Ishikawa (cell line): ENCODE measurements at regions not wholly inside any gene's neighbourhood (a gene's known extent, or its start where the extent isn't known, plus 50 kb on each side); places are given as distances from the start of the nearest gene placed in this dataset.

Experiments used
- CEBPB ChIP-seq: IDR thresholded peaks from 2 replicates; pipeline ENCODE4 v1.6.1; 2012
- CREB1 ChIP-seq: IDR thresholded peaks from 2 replicates; pipeline ENCODE4 v1.6.1; 2012; ENCODE audit warnings: low read depth
- EGR1 ChIP-seq: IDR thresholded peaks from 2 replicates; pipeline ENCODE4 v1.6.1; 2012
- EP300 ChIP-seq: IDR thresholded peaks from 2 replicates; pipeline ENCODE4 v1.6.1; 2012; ENCODE audit warnings: borderline replicate concordance
- FOXM1 ChIP-seq: IDR thresholded peaks from 2 replicates; pipeline ENCODE4 v1.6.1; 2012; ENCODE audit warnings: low read depth, borderline replicate concordance
- NFIC ChIP-seq: IDR thresholded peaks from 2 replicates; pipeline ENCODE4 v1.6.1; 2012
- RAD21 ChIP-seq: IDR thresholded peaks from 2 replicates; pipeline ENCODE4 v1.6.1; 2012; ENCODE audit warnings: low read depth
- TAF1 ChIP-seq: IDR thresholded peaks from 2 replicates; pipeline ENCODE4 v1.6.1; 2012; ENCODE audit warnings: low read depth, mild to moderate bottlenecking
- TCF12 ChIP-seq: IDR thresholded peaks from 2 replicates; pipeline ENCODE4 v1.6.1; 2012; ENCODE audit warnings: low read depth
- TEAD4 ChIP-seq: IDR thresholded peaks from 2 replicates; pipeline ENCODE4 v1.6.1; 2012
- YY1 ChIP-seq: IDR thresholded peaks from 2 replicates; pipeline ENCODE4 v1.6.1; 2012; ENCODE audit warnings: low read depth
- ZBTB7A ChIP-seq: IDR thresholded peaks from 2 replicates; pipeline ENCODE4 v1.6.1; 2012; ENCODE audit warnings: low read depth
- TF ChIP-seq, protein P1 (sequence below): IDR thresholded peaks from 2 replicates; pipeline ENCODE4 v1.6.1; 2012; ENCODE audit warnings: low read depth, mild to moderate bottlenecking
- TF ChIP-seq, protein P2 (sequence below): IDR thresholded peaks from 2 replicates; pipeline ENCODE4 v1.6.1; 2012
- TF ChIP-seq, protein P3 (sequence below): IDR thresholded peaks from 2 replicates; pipeline ENCODE4 v1.6.1; 2012

DNA sequence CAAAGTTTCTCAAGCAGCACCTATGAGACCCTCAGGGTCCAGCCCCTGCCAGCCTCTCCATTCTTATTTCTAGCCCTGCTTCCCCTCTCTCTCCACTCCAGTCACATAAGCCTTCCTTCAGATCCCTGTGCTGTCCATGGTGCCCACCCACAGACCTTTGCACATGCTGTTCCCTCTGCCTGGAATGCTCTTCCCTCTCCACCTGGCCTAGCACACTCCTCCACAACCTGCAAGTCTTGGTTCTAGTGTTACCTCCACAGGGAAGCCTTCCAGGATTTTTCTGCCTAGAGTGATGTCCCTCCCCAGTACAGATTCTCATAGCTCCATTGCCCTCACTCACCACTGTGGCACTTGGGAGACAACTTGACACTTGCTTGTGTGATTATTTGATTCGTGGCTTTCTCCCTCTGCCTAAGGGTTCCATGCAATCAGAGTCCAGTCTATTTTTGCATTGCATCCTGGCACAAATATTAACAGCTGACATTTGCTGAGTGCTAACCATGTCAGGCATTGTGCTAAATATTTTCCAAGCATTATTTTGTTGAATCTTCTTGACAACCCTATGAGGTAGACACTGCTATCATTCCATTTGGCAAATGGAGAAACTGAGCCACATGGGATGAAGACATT is 127.3 kb downstream of the SYF2 start:
- TF ChIP-seq, protein P1, sequence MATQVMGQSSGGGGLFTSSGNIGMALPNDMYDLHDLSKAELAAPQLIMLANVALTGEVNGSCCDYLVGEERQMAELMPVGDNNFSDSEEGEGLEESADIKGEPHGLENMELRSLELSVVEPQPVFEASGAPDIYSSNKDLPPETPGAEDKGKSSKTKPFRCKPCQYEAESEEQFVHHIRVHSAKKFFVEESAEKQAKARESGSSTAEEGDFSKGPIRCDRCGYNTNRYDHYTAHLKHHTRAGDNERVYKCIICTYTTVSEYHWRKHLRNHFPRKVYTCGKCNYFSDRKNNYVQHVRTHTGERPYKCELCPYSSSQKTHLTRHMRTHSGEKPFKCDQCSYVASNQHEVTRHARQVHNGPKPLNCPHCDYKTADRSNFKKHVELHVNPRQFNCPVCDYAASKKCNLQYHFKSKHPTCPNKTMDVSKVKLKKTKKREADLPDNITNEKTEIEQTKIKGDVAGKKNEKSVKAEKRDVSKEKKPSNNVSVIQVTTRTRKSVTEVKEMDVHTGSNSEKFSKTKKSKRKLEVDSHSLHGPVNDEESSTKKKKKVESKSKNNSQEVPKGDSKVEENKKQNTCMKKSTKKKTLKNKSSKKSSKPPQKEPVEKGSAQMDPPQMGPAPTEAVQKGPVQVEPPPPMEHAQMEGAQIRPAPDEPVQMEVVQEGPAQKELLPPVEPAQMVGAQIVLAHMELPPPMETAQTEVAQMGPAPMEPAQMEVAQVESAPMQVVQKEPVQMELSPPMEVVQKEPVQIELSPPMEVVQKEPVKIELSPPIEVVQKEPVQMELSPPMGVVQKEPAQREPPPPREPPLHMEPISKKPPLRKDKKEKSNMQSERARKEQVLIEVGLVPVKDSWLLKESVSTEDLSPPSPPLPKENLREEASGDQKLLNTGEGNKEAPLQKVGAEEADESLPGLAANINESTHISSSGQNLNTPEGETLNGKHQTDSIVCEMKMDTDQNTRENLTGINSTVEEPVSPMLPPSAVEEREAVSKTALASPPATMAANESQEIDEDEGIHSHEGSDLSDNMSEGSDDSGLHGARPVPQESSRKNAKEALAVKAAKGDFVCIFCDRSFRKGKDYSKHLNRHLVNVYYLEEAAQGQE, result peak; percentile 57; the same call in 1 of the 2 replicates
- TF ChIP-seq EP300, result no peak

DNA sequence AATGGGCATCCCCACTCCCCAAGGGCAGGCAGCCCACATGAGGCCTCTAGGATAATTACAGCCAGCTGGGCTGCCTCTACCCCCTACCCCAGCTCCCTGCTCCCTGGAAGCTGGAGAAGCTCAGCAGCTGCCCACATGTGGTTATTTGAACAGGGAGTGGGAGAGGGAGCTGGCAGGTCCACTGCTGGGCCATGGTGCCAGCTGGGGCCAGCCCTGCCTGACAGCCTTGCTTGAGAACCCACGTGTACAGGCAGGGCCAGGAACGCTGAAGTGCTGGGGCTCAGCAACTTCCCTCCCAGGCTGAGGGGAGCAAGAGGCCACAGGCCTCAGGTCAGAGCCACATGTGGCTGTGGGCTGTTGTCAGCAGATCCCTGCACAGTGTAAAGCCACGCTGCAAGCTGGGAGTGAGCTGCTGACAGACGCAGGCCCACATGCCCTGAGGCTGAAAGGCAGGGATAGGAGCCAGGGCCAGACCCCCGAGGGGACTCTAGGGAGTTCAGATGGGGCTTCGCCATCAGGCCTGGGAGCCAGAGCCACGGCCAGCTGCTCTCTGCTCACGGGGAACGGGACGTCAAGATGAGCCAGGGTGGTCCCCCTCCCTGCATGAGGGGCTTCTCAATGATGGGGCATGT is 129.0 kb downstream of the SYF2 start:
- TF ChIP-seq, protein P1, result no peak
- TF ChIP-seq CREB1, result no peak
- TF ChIP-seq, protein P2, sequence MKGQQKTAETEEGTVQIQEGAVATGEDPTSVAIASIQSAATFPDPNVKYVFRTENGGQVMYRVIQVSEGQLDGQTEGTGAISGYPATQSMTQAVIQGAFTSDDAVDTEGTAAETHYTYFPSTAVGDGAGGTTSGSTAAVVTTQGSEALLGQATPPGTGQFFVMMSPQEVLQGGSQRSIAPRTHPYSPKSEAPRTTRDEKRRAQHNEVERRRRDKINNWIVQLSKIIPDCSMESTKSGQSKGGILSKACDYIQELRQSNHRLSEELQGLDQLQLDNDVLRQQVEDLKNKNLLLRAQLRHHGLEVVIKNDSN, result no peak
- TF ChIP-seq TAF1, result no peak
- no peak for TF ChIP-seq ZBTB7A
- TF ChIP-seq, protein P3, sequence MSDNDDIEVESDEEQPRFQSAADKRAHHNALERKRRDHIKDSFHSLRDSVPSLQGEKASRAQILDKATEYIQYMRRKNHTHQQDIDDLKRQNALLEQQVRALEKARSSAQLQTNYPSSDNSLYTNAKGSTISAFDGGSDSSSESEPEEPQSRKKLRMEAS, result no peak
- TF ChIP-seq FOXM1, result no peak
- TF ChIP-seq TCF12, result no peak
- TF ChIP-seq EP300, result no peak
- TF ChIP-seq EGR1, result no peak
- no peak for TF ChIP-seq YY1
- no peak for TF ChIP-seq CEBPB
- no peak for TF ChIP-seq NFIC
- no peak for TF ChIP-seq RAD21
- no peak for TF ChIP-seq TEAD4

DNA sequence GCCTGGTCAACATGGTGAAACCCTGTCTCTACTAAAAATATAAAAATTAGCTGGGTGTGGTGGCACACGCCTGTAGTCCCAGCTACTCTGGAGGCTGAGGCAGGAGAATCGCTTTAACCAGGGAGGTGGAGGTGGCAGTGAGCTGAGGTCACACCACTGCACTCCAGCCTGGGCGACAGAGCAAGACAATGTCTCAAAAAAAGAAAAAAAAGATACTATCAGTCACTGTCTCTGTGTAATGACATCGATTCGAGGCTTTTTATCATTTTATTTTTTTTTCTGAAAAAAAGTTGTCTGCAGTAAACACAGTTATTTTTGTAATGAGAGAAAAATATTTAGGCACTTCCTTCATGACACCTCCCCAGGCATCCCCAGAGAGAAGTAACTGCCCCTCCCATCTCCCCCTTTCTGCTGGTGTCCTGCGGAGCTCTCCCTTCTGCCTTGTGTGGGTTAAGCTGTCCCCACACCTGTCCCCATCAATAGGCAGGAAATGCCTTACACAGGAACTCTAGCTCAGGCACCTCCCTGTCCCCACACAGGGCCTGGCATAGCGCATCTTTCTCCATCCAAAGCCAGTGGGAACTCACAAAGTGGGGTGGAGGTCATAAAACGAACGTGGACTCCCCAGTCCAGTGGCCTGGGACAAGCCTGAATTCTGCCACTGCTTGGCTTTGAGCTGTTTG is 132.0 kb downstream of the SYF2 start:
- TF ChIP-seq NFIC (no peak), CEBPB (no peak), YY1 (no peak), EP300 (no peak), CREB1 (no peak), ZBTB7A (no peak), RAD21 (no peak)
- TF ChIP-seq, protein P1, result no peak
- TF ChIP-seq, protein P3, result no peak

DNA sequence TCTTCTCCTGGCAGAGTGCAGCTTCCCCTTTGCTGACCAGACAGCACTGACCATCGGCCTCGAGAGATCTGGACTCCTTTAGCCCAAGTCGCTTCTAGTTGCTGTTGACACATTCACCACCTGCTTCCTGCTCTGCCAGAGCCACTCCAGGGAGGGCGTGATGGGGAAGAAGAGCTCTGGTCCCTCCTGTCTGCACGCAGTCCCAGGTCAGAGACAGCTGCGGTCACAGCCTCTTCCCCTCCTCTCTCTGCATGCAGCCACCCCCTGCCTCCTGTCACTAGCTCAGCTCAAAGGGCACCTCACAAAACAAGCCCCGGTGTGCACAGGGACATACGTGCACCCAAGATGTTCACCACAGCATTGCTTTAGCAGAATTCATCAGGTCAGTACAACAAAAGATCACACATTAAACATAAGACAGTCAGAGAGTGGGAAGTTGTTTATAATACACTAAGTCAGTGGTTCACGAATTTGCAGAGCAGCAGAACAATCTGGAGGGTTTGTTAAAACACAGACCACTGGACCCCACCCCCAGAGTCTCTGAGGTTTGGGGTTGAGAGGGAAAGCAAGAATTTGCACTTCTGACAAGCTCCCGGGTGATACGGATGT is 132.9 kb downstream of the SYF2 start:
- no peak for TF ChIP-seq TCF12
- no peak for TF ChIP-seq EGR1
- no peak for TF ChIP-seq CEBPB
- TF ChIP-seq YY1, result no peak
- TF ChIP-seq EP300, result no peak

DNA sequence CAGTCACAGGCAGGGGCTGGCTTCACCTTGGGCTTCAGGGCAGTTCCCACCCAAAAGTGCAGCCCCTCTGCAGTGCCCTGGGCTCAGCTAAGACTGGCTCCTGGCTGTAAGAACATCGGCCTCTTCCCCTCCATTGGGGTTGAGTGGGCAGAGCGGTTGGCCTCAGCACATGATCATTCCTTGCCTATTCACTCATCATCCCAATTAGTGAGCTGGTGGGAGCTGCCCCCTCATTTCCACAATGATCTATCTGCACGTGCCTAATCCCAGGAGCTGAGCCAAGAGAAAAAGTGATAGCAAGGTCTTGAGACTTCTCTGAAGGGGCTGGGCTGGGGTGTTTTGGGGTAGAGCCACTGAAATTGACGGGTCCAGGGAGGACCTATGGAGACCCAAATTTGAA is 133.6 kb downstream of the SYF2 start:
- no peak for TF ChIP-seq RAD21
- TF ChIP-seq, protein P3, result no peak
- TF ChIP-seq ZBTB7A, result no peak
- no peak for TF ChIP-seq EP300
- TF ChIP-seq TEAD4, result no peak
- no peak for TF ChIP-seq TAF1
- no peak for TF ChIP-seq TCF12
- TF ChIP-seq, protein P2, result no peak
- no peak for TF ChIP-seq NFIC
- TF ChIP-seq FOXM1, result no peak
- TF ChIP-seq, protein P1, result no peak
- no peak for TF ChIP-seq CREB1
- no peak for TF ChIP-seq YY1
- no peak for TF ChIP-seq CEBPB
- TF ChIP-seq EGR1, result no peak
